Left ventricle myocardium inferior (tissue), 1 donor: ENCODE measurements at regions not wholly inside any gene's neighbourhood (a gene's known extent, or its start where the extent isn't known, plus 50 kb on each side); places are given as distances from the start of the nearest gene placed in this dataset.

Source experiments
- DNase-seq: peaks from one replicate; pipeline ENCODE4 v3.0.0-alpha.2; 2020
- H3K27ac ChIP-seq: fragments of 200-600 bp; replicated peaks from 2 replicates; pipeline ENCODE4 v1.8.0; 2021
- H3K27me3 ChIP-seq: fragments of 200-600 bp; 2 replicates; pipeline ENCODE4 v1.8.0; 2021; ENCODE audit warnings: low read depth
- H3K36me3 ChIP-seq: fragments of 200-600 bp; 2 replicates; pipeline ENCODE4 v1.8.0; 2021
- H3K4me1 ChIP-seq: fragments of 200-600 bp; 2 replicates; pipeline ENCODE4 v1.8.0; 2021
- H3K4me3 ChIP-seq: fragments of 200-600 bp; 2 replicates; pipeline ENCODE4 v1.8.0; 2021; ENCODE audit warnings: mild to moderate bottlenecking, moderate library complexity
- H3K9me3 ChIP-seq: fragments of 200-600 bp; replicated peaks from 2 replicates; pipeline ENCODE4 v1.8.0; 2021
- CTCF ChIP-seq: fragments of 200-600 bp; IDR thresholded peaks from 2 replicates; pipeline ENCODE4 v1.8.0; 2021; ENCODE audit warnings: antibody characterized with exemption, mild to moderate bottlenecking, borderline replicate concordance
- intact Hi-C: fragments of 100-400 bp; cut with micrococcal nuclease; formaldehyde crosslinking; loops from one replicate; pipeline ENCODE4 v1.11.0; 2022
- donor health status: DM: no; HTN: yes; CAD: no; lungs with severe emphysema.

DNA sequence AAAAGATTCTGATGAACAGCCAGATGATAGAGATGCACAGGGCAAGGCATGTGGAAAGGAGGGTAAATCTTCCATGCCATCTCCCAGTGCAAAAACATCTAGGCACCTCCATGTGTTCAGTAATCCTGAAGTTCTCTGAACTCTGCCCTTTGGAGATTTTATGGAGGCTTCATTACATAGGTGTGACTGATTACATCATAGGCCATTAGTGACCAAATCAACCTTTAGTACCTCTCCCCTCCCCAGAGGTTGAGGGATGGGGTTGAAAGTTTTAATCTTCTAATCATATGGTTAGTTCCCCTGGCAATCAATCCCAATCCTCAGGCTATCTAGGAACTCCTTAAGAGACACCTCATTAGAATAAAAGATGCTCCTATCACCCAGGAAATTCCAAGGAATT lies 2190.2 kb upstream of the PIK3C3 start:
- no peaks in the 10 kb centered on the region for H3K27me3 ChIP-seq
- peaks cover 5% of the 10 kb centered on the region for H3K9me3 ChIP-seq
- DNase-seq: no peak
- H3K4me1 ChIP-seq: no peaks in the 10 kb centered on the region
- TF ChIP-seq CTCF: no peak
- H3K4me3 ChIP-seq: no peak overlapping the region
- no peaks in the 10 kb centered on the region for H3K36me3 ChIP-seq
- intact Hi-C loops: no loop called here
- no peak overlapping the region for H3K27ac ChIP-seq

GRCh38 chr18:39761273-39761672 lies 2193.8 kb upstream of the PIK3C3 start:
- H3K4me3 ChIP-seq: no peak overlapping the region
- no peaks in the 10 kb centered on the region for H3K4me1 ChIP-seq
- H3K9me3 ChIP-seq: peaks cover 11% of the 10 kb centered on the region
- intact Hi-C loops: no loop called here
- no peaks in the 10 kb centered on the region for H3K27me3 ChIP-seq
- no peak for DNase-seq
- TF ChIP-seq CTCF: no peak
- no peaks in the 10 kb centered on the region for H3K36me3 ChIP-seq
- H3K27ac ChIP-seq: no peak overlapping the region

DNA sequence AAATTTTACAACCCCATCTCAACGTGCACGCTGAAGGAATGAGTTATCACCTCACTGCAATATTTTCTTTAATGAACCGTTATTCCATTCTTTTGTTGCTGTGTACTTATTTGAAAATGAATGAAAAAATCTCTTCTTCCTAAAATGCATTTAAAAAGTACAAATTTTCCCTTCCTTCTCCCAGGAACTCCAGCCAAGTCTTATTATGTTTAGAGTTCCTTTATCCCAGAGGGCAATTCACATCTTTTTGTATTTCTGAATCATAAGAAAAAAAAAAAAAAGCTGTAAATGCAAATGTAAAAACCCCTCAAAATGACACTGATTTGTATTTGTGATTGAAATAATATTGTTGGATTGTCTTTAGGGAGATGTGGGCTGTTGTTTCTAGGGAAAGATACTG lies 2194.3 kb upstream of the CELF4 start:
- Histone ChIP-seq H3K9me3 (peaks cover 11% of the 10 kb centered on the region), H3K4me1 (no peaks in the 10 kb centered on the region), H3K27ac (no peak overlapping the region), H3K27me3 (no peaks in the 10 kb centered on the region), H3K36me3 (no peaks in the 10 kb centered on the region), H3K4me3 (no peak overlapping the region)
- DNase-seq: no peak
- intact Hi-C loops: no loop called here
- no peak for TF ChIP-seq CTCF

DNA sequence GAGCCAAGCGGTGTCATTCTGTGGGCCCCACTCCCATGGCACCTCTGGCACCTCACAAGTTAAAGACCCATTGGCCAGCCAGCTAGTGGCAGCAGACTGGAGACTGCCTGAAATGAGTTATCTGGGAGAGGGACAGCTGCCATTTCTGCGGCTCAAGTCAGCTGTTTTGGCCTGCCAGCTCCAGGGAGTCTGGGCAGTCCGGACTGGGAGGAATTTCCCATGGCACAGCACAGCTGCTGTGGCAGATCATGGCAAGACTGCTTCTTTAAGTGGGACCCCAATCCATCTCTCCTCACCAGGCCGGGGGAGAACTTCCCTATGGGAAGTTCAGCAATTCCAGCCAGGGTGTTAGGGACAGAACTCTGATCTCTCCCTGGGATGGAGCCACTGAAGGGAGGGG lies 2187.6 kb upstream of the CELF4 start:
- Histone ChIP-seq H3K4me1 (no peaks in the 10 kb centered on the region), H3K4me3 (no peak overlapping the region), H3K27ac (no peak overlapping the region), H3K36me3 (no peaks in the 10 kb centered on the region), H3K9me3 (peaks cover 28% of the 10 kb centered on the region), H3K27me3 (no peaks in the 10 kb centered on the region)
- intact Hi-C loops: no loop called here
- no peak for DNase-seq
- no peak for TF ChIP-seq CTCF

DNA sequence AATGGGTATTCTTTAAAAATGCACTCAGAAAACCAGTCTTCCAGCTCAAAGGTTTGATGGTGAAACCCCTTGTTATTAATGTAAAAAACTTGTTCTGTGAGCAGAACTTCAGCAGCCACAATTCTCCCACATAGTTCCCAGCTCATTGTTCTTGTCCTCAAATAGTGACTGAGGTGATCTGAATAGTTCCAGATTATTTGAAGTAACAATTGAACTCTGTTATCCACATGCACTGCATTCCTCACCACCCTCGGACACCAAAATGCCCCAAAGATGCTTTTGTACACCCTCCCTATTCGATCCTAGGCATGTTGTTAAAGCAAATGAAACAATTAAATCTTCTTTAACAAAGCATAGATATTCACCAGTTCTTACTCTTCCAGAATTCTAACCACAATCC lies 2186.8 kb upstream of the CELF4 start:
- no peak overlapping the region for H3K4me3 ChIP-seq
- no peaks in the 10 kb centered on the region for H3K36me3 ChIP-seq
- H3K4me1 ChIP-seq: no peaks in the 10 kb centered on the region
- intact Hi-C loops: no loop called here
- DNase-seq: no peak
- H3K27me3 ChIP-seq: no peaks in the 10 kb centered on the region
- TF ChIP-seq CTCF: no peak
- H3K9me3 ChIP-seq: peaks cover 23% of the 10 kb centered on the region
- no peak overlapping the region for H3K27ac ChIP-seq

DNA sequence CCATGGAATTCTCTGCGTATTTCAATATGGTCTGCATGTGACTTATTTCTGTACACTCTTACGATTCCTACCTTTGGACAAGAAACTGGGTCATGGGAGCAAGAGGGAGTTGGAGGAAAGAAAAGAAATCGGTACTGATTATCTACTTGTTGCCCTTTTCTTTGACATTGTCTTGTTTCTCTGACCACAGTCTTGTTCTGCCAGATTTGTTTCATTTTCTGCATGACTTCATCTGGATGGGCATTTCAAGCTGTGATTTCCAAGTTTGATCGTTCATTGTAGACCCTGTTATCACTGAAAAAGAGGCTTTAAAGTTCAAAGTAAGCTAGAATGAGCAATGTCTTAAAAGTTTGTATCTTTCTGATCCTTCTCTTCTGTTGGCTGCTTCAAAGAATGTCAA lies 2186.3 kb upstream of the CELF4 start:
- Histone ChIP-seq H3K36me3 (no peaks in the 10 kb centered on the region), H3K9me3 (peaks cover 23% of the 10 kb centered on the region), H3K4me3 (no peak overlapping the region), H3K4me1 (no peaks in the 10 kb centered on the region), H3K27me3 (no peaks in the 10 kb centered on the region), H3K27ac (no peak overlapping the region)
- TF ChIP-seq CTCF: no peak
- no peak for DNase-seq
- intact Hi-C loops: no loop called here
